GM12891 (cell line): ENCODE measurements at regions not wholly inside any gene's neighbourhood (a gene's known extent, or its start where the extent isn't known, plus 50 kb on each side); places are given as distances from the start of the nearest gene placed in this dataset.

Experiments used
- POLR2A ChIP-seq: IDR thresholded peaks from 2 replicates; pipeline ENCODE4 v1.6.1; 2011; ENCODE audit warnings: low read depth, low read length, control low read depth
- POLR2AphosphoS5 ChIP-seq: IDR thresholded peaks from 2 replicates; pipeline ENCODE4 v1.6.1; 2011; ENCODE audit warnings: low read depth, low read length, control low read depth
- SPI1 ChIP-seq: IDR thresholded peaks from 2 replicates; pipeline ENCODE4 v1.6.1; 2011; ENCODE audit warnings: low read depth, low read length, control low read depth
- TAF1 ChIP-seq: IDR thresholded peaks from 2 replicates; pipeline ENCODE4 v1.6.1; 2011; ENCODE audit warnings: low read depth, low read length, control low read depth

DNA sequence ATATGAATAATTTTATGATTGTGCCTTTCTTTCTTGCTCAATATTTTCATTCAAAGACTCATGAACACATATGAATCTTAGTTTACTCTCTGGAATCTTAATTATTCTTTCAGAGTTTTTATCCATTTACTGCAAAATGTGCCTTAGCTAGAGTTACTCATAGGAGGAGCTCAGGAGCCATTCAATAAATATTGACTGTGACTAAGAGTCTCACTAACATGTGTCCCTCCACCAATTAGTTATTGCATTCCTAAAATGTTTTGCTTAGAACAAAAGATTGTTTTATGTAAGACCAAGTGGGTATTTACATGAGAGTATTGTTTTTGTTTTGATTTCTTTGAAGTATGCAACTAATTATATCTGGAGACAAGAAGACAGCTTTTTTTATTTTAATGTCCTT lies 218.4 kb upstream of the MAST4 start:
- TF ChIP-seq POLR2A (no peak), POLR2AphosphoS5 (no peak), TAF1 (no peak), SPI1 (no peak)
